ENCODE measurements at regions not wholly inside any gene's neighbourhood (a gene's known extent, or its start where the extent isn't known, plus 50 kb on each side); places are given as distances from the start of the nearest gene placed in this dataset.

DNA sequence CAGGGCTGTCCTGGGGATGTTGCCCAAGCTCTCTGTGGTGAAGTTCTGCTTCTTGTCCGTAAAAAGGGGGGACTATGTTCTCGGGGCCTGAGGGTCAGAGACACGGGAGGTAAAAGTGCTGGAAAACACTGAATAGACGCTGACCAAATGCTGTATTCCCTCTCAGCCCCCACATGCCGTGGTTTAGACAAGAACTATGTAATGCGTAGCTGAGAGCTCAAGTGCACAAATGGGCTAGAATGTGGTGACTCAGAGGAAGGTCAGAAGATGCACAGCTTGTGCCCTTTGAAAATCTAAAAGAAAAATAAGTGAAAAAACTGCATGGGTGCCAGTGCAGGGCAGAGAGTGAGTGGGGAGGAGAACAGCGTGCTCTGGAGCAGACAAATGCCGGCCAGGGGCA is 80.3 kb upstream of the MAP4K4 start:
- TF ChIP-seq EZH2 (IDR thresholded peaks at IDR 0.05; ENCODE audit: borderline replicate concordance, low read depth, low read length, severe bottlenecking) (no peak), CTCF (IDR thresholded peaks at IDR 0.05; ENCODE audit: extremely low read depth in 1 of 2, insufficient read depth in 1 of 2, low read depth in 1 of 2, low read length in 2 of 2) (no peak), POLR2AphosphoS5 (IDR thresholded peaks at IDR 0.05; ENCODE audit: insufficient read depth, low read depth, low read length) (no peak), POLR2A (IDR thresholded peaks at IDR 0.05; ENCODE audit: low read depth, low read length) (no peak), GATA2 (IDR thresholded peaks at IDR 0.05; ENCODE audit: insufficient read depth, insufficient read length, low read depth, low read length) (no peak), FOS (IDR thresholded peaks at IDR 0.05; ENCODE audit: borderline replicate concordance, insufficient read depth, low read length) (no peak), MAX (IDR thresholded peaks at IDR 0.05; ENCODE audit: insufficient read depth, insufficient read length) (no peak), MYC (IDR thresholded peaks at IDR 0.05; ENCODE audit: low read depth, low read length) (no peak), JUN (IDR thresholded peaks at IDR 0.05; ENCODE audit: borderline replicate concordance, insufficient read depth, insufficient read length, low read depth) (no peak)
